SK-N-SH treated with all-trans-retinoic acid at 6 μM for 48 hours (cell line): ENCODE measurements at regions not wholly inside any gene's neighbourhood (a gene's known extent, or its start where the extent isn't known, plus 50 kb on each side); places are given as distances from the start of the nearest gene placed in this dataset.

Experiments
- ATAC-seq: fragments of 200-7000 bp; cut with Tn5 transposase; 3 replicates; pipeline ENCODE4 v1.9.1; 2020; ENCODE audit warnings: mild to moderate bottlenecking, moderate library complexity
- ARNTL ChIP-seq: fragments of 450-650 bp; formaldehyde crosslinking; IDR thresholded peaks from 2 replicates; pipeline ENCODE4 v1.5.0; 2020; ENCODE audit warnings: low read depth, mild to moderate bottlenecking, moderate library complexity, borderline replicate concordance
- BACH2 ChIP-seq: fragments of 250-450 bp; sonication (Bioruptor Pico); IDR thresholded peaks from 2 replicates; pipeline ENCODE4 v1.9.0; 2021; ENCODE audit warnings: mild to moderate bottlenecking, borderline replicate concordance
- CREB5 ChIP-seq: fragments of 250-450 bp; sonication (Bioruptor Pico); IDR thresholded peaks from 2 replicates; pipeline ENCODE4 v1.5.1; 2020; ENCODE audit warnings: low read depth, mild to moderate bottlenecking, moderate library complexity
- CSDC2 ChIP-seq: fragments of 250-450 bp; sonication (Bioruptor Pico); IDR thresholded peaks from 2 replicates; pipeline ENCODE4 v1.5.0; 2020; ENCODE audit warnings: mild to moderate bottlenecking, moderate library complexity
- CSRNP3 ChIP-seq: fragments of 250-450 bp; sonication (Bioruptor Pico); IDR thresholded peaks from 2 replicates; pipeline ENCODE4 v1.5.1; 2021; ENCODE audit warnings: mild to moderate bottlenecking, moderate library complexity
- ESRRG ChIP-seq: fragments of 250-450 bp; sonication (Bioruptor Pico); IDR thresholded peaks from 2 replicates; pipeline ENCODE4 v1.6.1; 2021; ENCODE audit warnings: mild to moderate bottlenecking
- PATZ1 ChIP-seq: fragments of 250-450 bp; sonication (Bioruptor Pico); IDR thresholded peaks from 2 replicates; pipeline ENCODE4 v1.8.0; 2020; ENCODE audit warnings: mild to moderate bottlenecking, moderate library complexity, borderline replicate concordance
- POU6F1 ChIP-seq: fragments of 250-450 bp; sonication (Bioruptor Pico); IDR thresholded peaks from 2 replicates; pipeline ENCODE4 v1.8.0; 2021; ENCODE audit warnings: low read depth, mild to moderate bottlenecking, moderate library complexity, borderline replicate concordance
- PPARA ChIP-seq: fragments of 250-450 bp; sonication (Bioruptor Pico); IDR thresholded peaks from 2 replicates; pipeline ENCODE4 v1.5.0; 2020; ENCODE audit warnings: mild to moderate bottlenecking, borderline replicate concordance
- TCF4 ChIP-seq: fragments of 250-450 bp; sonication (Bioruptor Pico); IDR thresholded peaks from 2 replicates; pipeline ENCODE4 v1.8.0; 2021; ENCODE audit warnings: mild to moderate bottlenecking, moderate library complexity, borderline replicate concordance
- TSHZ2 ChIP-seq: fragments of 250-450 bp; sonication (Bioruptor Pico); IDR thresholded peaks from 2 replicates; pipeline ENCODE4 v1.5.0; 2020; ENCODE audit warnings: mild to moderate bottlenecking, moderate library complexity
- ZC3H10 ChIP-seq: fragments of 250-450 bp; sonication (Bioruptor Pico); IDR thresholded peaks from 2 replicates; pipeline ENCODE4 v1.5.1; 2021; ENCODE audit warnings: mild to moderate bottlenecking, moderate library complexity
- ZFP3 ChIP-seq: fragments of 250-450 bp; sonication (Bioruptor Pico); IDR thresholded peaks from 2 replicates; pipeline ENCODE4 v1.5.0; 2020; ENCODE audit warnings: mild to moderate bottlenecking, moderate library complexity
- ZFP30 ChIP-seq: fragments of 450-650 bp; formaldehyde crosslinking; IDR thresholded peaks from 2 replicates; pipeline ENCODE4 v1.5.0; 2022; ENCODE audit warnings: mild to moderate bottlenecking, moderate library complexity
- ZNF70 ChIP-seq: fragments of 450-650 bp; formaldehyde crosslinking; IDR thresholded peaks from 2 replicates; pipeline ENCODE4 v1.5.0; 2020; ENCODE audit warnings: mild to moderate bottlenecking, moderate library complexity
- ZNF8 ChIP-seq: fragments of 450-650 bp; formaldehyde crosslinking; IDR thresholded peaks from 2 replicates; pipeline ENCODE4 v1.5.0; 2020; ENCODE audit warnings: mild to moderate bottlenecking, moderate library complexity

GRCh38 chr10:36943544-36943943 lies 181.9 kb upstream of the ANKRD30A start:
- ATAC-seq = no peak
- TF ChIP-seq ZNF70 (CRISPR knock-in tag) = no peak
- no peak for TF ChIP-seq POU6F1 (CRISPR knock-in tag)
- no peak for TF ChIP-seq ZFP30 (CRISPR knock-in tag)
- no peak for TF ChIP-seq TSHZ2 (CRISPR knock-in tag)
- TF ChIP-seq PPARA (CRISPR knock-in tag) = no peak
- TF ChIP-seq BACH2 (CRISPR knock-in tag) = no peak
- no peak for TF ChIP-seq ZFP3
- no peak for TF ChIP-seq ZC3H10 (CRISPR knock-in tag)
- no peak for TF ChIP-seq CREB5 (CRISPR knock-in tag)
- TF ChIP-seq CSDC2 (CRISPR knock-in tag) = no peak
- no peak for TF ChIP-seq ARNTL
- TF ChIP-seq CSRNP3 = no peak
- TF ChIP-seq, all 23 proteins: peak for 0

GRCh38 chr10:36942616-36943015 lies 182.8 kb upstream of the ANKRD30A start:
- ATAC-seq = no peak
- TF ChIP-seq ZFP3 (no peak), ESRRG (CRISPR knock-in tag) (no peak), PATZ1 (CRISPR knock-in tag) (no peak), TCF4 (CRISPR knock-in tag) (no peak), POU6F1 (CRISPR knock-in tag) (no peak), TSHZ2 (CRISPR knock-in tag) (no peak), ZNF8 (CRISPR knock-in tag) (no peak)
